ENCODE measurements at regions not wholly inside any gene's neighbourhood (a gene's known extent, or its start where the extent isn't known, plus 50 kb on each side); places are given as distances from the start of the nearest gene placed in this dataset.

DNA sequence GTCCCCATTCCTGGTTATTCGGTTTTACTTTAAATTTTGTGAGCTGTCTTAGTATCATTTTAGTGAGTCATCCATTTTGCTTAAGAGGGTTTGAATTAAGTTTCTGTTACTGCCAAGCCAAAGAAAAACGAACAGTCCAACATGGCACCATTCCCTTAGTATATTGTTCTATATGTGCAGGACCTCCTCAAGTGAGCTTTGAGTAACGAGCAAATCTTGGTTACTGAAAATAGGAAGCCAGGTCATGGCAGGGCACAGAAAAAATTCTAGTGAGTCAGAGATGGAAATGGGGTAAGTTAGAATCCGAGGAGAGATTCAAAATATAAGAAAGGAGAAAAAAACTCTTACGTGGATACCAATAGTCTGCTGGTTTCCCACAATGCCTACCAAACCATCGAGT is 292.9 kb downstream of the BAMBI start:
- Histone ChIP-seq H3K9ac (ENCODE audit: control insufficient read depth, insufficient read depth, low read length) (no peak overlapping the region), H3K9me3 (replicated peaks; ENCODE audit: control insufficient read depth, insufficient read depth, low read length) (no peaks in the 10 kb centered on the region; the same call in 2 of the 3 replicates), H3K27me3 (replicated peaks in 1 of 2; ENCODE audit: control insufficient read depth in 2 of 2, insufficient read depth in 2 of 2, low read length in 1 of 2) (no peaks in the 10 kb centered on the region), H3K4me3 (no peak overlapping the region), H2AFZ (ENCODE audit: control insufficient read depth, low read depth, low read length) (no peak overlapping the region), H3K4me2 (ENCODE audit: control insufficient read depth, insufficient read depth) (no peak overlapping the region), H3K27ac (ENCODE audit: control insufficient read depth, insufficient read depth) (no peak overlapping the region), H3K36me3 (ENCODE audit: control insufficient read depth in 2 of 2, insufficient read depth in 2 of 2, low read length in 1 of 2) (no peaks in the 10 kb centered on the region), H4K20me1 (ENCODE audit: control insufficient read depth, insufficient read depth) (no peaks in the 10 kb centered on the region), H3K4me1 (ENCODE audit: control insufficient read depth, insufficient read depth, low read length) (no peaks in the 10 kb centered on the region), H3K79me2 (ENCODE audit: control insufficient read depth, insufficient read depth, low read length) (no peaks in the 10 kb centered on the region)
- DNase-seq (ENCODE audit: low read depth, low spot score) (no peak), FAIRE-seq (no peak), ATAC-seq (no peak)
- intact Hi-C loops (cut with micrococcal nuclease; ENCODE audit: unreplicated experiment), result no loop called here
- no peak for TF ChIP-seq TCF12 (IDR thresholded peaks at IDR 0.05; ENCODE audit: low read depth, low read length)
- no peak for TF ChIP-seq FOXM1 (IDR thresholded peaks at IDR 0.05; ENCODE audit: low read depth, low read length)
- no peak for TF ChIP-seq NRF1 (conservative IDR thresholded peaks at IDR 0.05; ENCODE audit: low read depth, low read length)
- TF ChIP-seq ESRRA (IDR thresholded peaks at IDR 0.05; ENCODE audit: low read length), result no peak
- TF ChIP-seq, protein P1, sequence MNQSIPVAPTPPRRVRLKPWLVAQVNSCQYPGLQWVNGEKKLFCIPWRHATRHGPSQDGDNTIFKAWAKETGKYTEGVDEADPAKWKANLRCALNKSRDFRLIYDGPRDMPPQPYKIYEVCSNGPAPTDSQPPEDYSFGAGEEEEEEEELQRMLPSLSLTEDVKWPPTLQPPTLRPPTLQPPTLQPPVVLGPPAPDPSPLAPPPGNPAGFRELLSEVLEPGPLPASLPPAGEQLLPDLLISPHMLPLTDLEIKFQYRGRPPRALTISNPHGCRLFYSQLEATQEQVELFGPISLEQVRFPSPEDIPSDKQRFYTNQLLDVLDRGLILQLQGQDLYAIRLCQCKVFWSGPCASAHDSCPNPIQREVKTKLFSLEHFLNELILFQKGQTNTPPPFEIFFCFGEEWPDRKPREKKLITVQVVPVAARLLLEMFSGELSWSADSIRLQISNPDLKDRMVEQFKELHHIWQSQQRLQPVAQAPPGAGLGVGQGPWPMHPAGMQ (IDR thresholded peaks at IDR 0.05; ENCODE audit: borderline replicate concordance), result no peak
- TF ChIP-seq NFYB (IDR thresholded peaks at IDR 0.05; ENCODE audit: insufficient read depth, low read depth, low read length), result no peak
- no peak for TF ChIP-seq RFX5 (IDR thresholded peaks at IDR 0.05; ENCODE audit: low read depth, low read length)
- no peak for TF ChIP-seq ATF3 (IDR thresholded peaks at IDR 0.05; ENCODE audit: borderline replicate concordance, extremely low read depth, low read depth, low read length)
- no peak for TF ChIP-seq HDAC2 (IDR thresholded peaks at IDR 0.05)
- no peak for TF ChIP-seq WRNIP1 (IDR thresholded peaks at IDR 0.05; ENCODE audit: borderline replicate concordance, low read depth, low read length)
- no peak for TF ChIP-seq SREBF2 (IDR thresholded peaks at IDR 0.05; ENCODE audit: low read length)
- no peak for TF ChIP-seq HDAC6 (IDR thresholded peaks at IDR 0.05; ENCODE audit: unreplicated experiment)
- RAD21 ChIA-PET (ENCODE audit: unreplicated experiment), result no interaction called here
- in situ Hi-C loops (cut with MboI), result no loop called here
- WGBS (ENCODE audit: insufficient coverage, insufficient replicate concordance, low lambda C conversion rate, missing lambda C conversion rate), result 42% methylated on average over 6 of the region's 6 CpGs
- POLR2A ChIA-PET, result no interaction called here
- no TSS peak for BruUV-seq (replicated peaks)
- SMC1A ChIA-PET (ENCODE audit: uncharacterized antibody, unreplicated experiment), result no interaction called here
- CTCF ChIA-PET, result interaction anchor here (0.5 kb wide), 1 partner anchor 277 kb away, joined by 3 read pairs; no protein-coding TSS in a partner anchor

Measured in GM12878 (cell line).